SK-N-SH (cell line): ENCODE measurements at regions not wholly inside any gene's neighbourhood (a gene's known extent, or its start where the extent isn't known, plus 50 kb on each side); places are given as distances from the start of the nearest gene placed in this dataset.

Experiments used
- CTCF ChIA-PET: fragments of 300-600, 350-600 bp; formaldehyde crosslinking; extraction: SDS; loops from one replicate; lab custom pipeline; 2021; lab: Yijun Ruan, JAX
- POLR2A ChIA-PET: fragments of 350-600 bp; sonication (Branson Sonifier 250); formaldehyde crosslinking; extraction: SDS; loops from one replicate; lab custom pipeline; 2020; ENCODE audit warnings: antibody characterized with exemption, inconsistent platforms; lab: Yijun Ruan, JAX
- DNase-seq: peaks from one replicate; pipeline ENCODE4 v3.0.0; 2012
- H2AFZ ChIP-seq: fragments of 200-600 bp; sonication (generic); 2 replicates; pipeline ENCODE4 v1.8.1; 2016; ENCODE audit warnings: antibody characterized with exemption, mild to moderate bottlenecking, low read depth
- H3F3A ChIP-seq: fragments of 200-600 bp; sonication (generic); replicated peaks from 2 replicates; pipeline ENCODE3; 2016; ENCODE audit warnings: antibody characterized with exemption, mild to moderate bottlenecking; ENCODE audit not compliant: insufficient read depth
- H3K27ac ChIP-seq, 2 experiments: fragments of 200-500 bp in 1 of 2; fragments of 200-600 bp in 1 of 2; sonication (Bioruptor generic) in 1 of 2; sonication (generic), shearing (Covaris generic) in 1 of 2; 2 replicates each; pipeline versions ENCODE4 v1.5.1 to v1.6.1; 2014 to 2016; ENCODE audit warnings: low read depth in 2 of 2, inconsistent platforms in 1 of 2, low read length in 1 of 2, mild to moderate bottlenecking in 1 of 2, mixed read lengths in 1 of 2
- H3K27me3 ChIP-seq: fragments of 200-600 bp; sonication (generic), shearing (Covaris generic); 2 replicates; pipeline ENCODE4 v1.6.1; 2016; ENCODE audit warnings: mixed run types; ENCODE audit not compliant: insufficient read depth
- H3K36me3 ChIP-seq, 2 experiments: fragments of 200-500 bp in 1 of 2; fragments of 200-600 bp in 1 of 2; sonication (Bioruptor generic) in 1 of 2; sonication (generic) in 1 of 2; replicated peaks in 1 of 2; 2 replicates each; pipeline versions ENCODE3 to v1.5.1; 2014 to 2016; ENCODE audit warnings: low read length in 1 of 2, mild to moderate bottlenecking in 1 of 2; ENCODE audit not compliant: insufficient read depth in 2 of 2, control insufficient read depth in 1 of 2
- H3K4me1 ChIP-seq, 2 experiments: fragments of 200-500 bp in 1 of 2; fragments of 200-600 bp in 1 of 2; sonication (Bioruptor generic) in 1 of 2; sonication (generic), shearing (Covaris generic) in 1 of 2; 2 replicates each; pipeline versions ENCODE4 v1.5.1 to v1.6.1; 2014 to 2016; ENCODE audit warnings: low read depth in 1 of 2, low read length in 1 of 2, mixed run types in 1 of 2; ENCODE audit not compliant: insufficient read depth in 2 of 2, control insufficient read depth in 1 of 2
- H3K4me2 ChIP-seq: fragments of 200-600 bp; sonication (generic), shearing (Covaris generic); 2 replicates; pipeline ENCODE4 v1.6.1; 2017; ENCODE audit warnings: mixed run types
- H3K4me3 ChIP-seq, 2 experiments: fragments of 200-500 bp in 1 of 2; fragments of 200-600 bp in 1 of 2; sonication (Bioruptor generic) in 1 of 2; sonication (generic), shearing (Covaris generic) in 1 of 2; 2 replicates each; pipeline versions ENCODE4 v1.5.1 to v1.8.1; 2014 to 2016; ENCODE audit warnings: low read depth in 2 of 2, inconsistent platforms in 1 of 2, low read length in 1 of 2, mild to moderate bottlenecking in 1 of 2, mixed read lengths in 1 of 2, moderate library complexity in 1 of 2
- H3K79me2 ChIP-seq: fragments of 200-600 bp; sonication (generic); 2 replicates; pipeline ENCODE4 v1.8.1; 2017; ENCODE audit warnings: mild to moderate bottlenecking; ENCODE audit not compliant: insufficient read depth
- H3K9ac ChIP-seq: fragments of 200-600 bp; sonication (generic); 2 replicates; pipeline ENCODE4 v1.6.1; 2017; ENCODE audit warnings: mixed run types
- H3K9me2 ChIP-seq: fragments of 200-600 bp; sonication (generic); 2 replicates; pipeline ENCODE4 v1.6.1; 2017; ENCODE audit warnings: mixed run types
- H3K9me3 ChIP-seq: fragments of 200-600 bp; sonication (generic); 2 replicates; pipeline ENCODE4 v1.6.1; 2017; ENCODE audit warnings: mixed run types, mild to moderate bottlenecking, moderate library complexity
- H4K20me1 ChIP-seq: fragments of 200-600 bp; sonication (generic); 2 replicates; pipeline ENCODE4 v1.6.1; 2017; ENCODE audit warnings: mild to moderate bottlenecking, mixed run types; ENCODE audit not compliant: insufficient read depth
- CHD2 ChIP-seq: fragments of 150-350 bp; IDR thresholded peaks from 2 replicates; pipeline ENCODE4 v1.6.1; 2018; ENCODE audit warnings: low read length; ENCODE audit not compliant: partially characterized antibody
- ELF1 ChIP-seq: IDR thresholded peaks from 2 replicates; pipeline ENCODE4 v1.4.0; 2012
- FOSL2 ChIP-seq: IDR thresholded peaks from 2 replicates; pipeline ENCODE4 v1.4.0; 2012; ENCODE audit warnings: low read depth, mild to moderate bottlenecking, moderate library complexity, borderline replicate concordance
- IRF3 ChIP-seq: fragments of 150-350 bp; IDR thresholded peaks from 2 replicates; pipeline ENCODE4 v1.6.1; 2016; ENCODE audit warnings: mild to moderate bottlenecking, low read depth, low read length
- JUND ChIP-seq: IDR thresholded peaks from 2 replicates; pipeline ENCODE4 v1.4.0; 2012
- MEF2A ChIP-seq: IDR thresholded peaks from 2 replicates; pipeline ENCODE4 v1.4.0; 2012; ENCODE audit warnings: low read depth, borderline replicate concordance
- MXI1 ChIP-seq: IDR thresholded peaks from 2 replicates; pipeline ENCODE4 v1.6.1; 2012; ENCODE audit warnings: mild to moderate bottlenecking, low read depth, low read length, improper control_type of control experiment
- NRF1 ChIP-seq: IDR thresholded peaks from 2 replicates; pipeline ENCODE4 v1.6.1; 2012; ENCODE audit warnings: low read depth, mild to moderate bottlenecking, low read length
- PBX3 ChIP-seq: IDR thresholded peaks from 2 replicates; pipeline ENCODE4; 2012
- RAD21 ChIP-seq: IDR thresholded peaks from 2 replicates; pipeline ENCODE4 v1.6.1; 2012; ENCODE audit warnings: mild to moderate bottlenecking, low read length
- REST ChIP-seq: IDR thresholded peaks from 2 replicates; pipeline ENCODE4 v1.6.1; 2012; ENCODE audit warnings: mild to moderate bottlenecking, low read depth, low read length, moderate library complexity
- RXRA ChIP-seq: IDR thresholded peaks from 2 replicates; pipeline ENCODE4 v1.4.0; 2012; ENCODE audit warnings: low read depth, mild to moderate bottlenecking, borderline replicate concordance
- SMC3 ChIP-seq: IDR thresholded peaks from 2 replicates; pipeline ENCODE4 v1.6.1; 2012; ENCODE audit warnings: low read depth, low read length, improper control_type of control experiment
- TAF1 ChIP-seq: IDR thresholded peaks from 2 replicates; pipeline ENCODE4 v1.6.1; 2012; ENCODE audit warnings: low read depth, mild to moderate bottlenecking, low read length, moderate library complexity, borderline replicate concordance
- TCF12 ChIP-seq: IDR thresholded peaks from 2 replicates; pipeline ENCODE4 v1.4.0; 2012
- TEAD4 ChIP-seq: IDR thresholded peaks from 2 replicates; pipeline ENCODE4 v1.4.0; 2012; ENCODE audit warnings: mild to moderate bottlenecking, borderline replicate concordance; ENCODE audit not compliant: insufficient read depth
- USF1 ChIP-seq: IDR thresholded peaks from 2 replicates; pipeline ENCODE4 v1.4.0; 2012; ENCODE audit warnings: low read depth, borderline replicate concordance
- USF2 ChIP-seq: fragments of 150-350 bp; IDR thresholded peaks from 2 replicates; pipeline ENCODE4 v1.6.1; 2017; ENCODE audit warnings: antibody characterized with exemption, low read length, low read depth, borderline replicate concordance
- ZBTB33 ChIP-seq: IDR thresholded peaks from 2 replicates; pipeline ENCODE4 v1.4.0; 2012; ENCODE audit warnings: low read depth, borderline replicate concordance
- WGBS: methylation state at CpG from one replicate; pipeline ENCODE4 v1.1.6; 2017; ENCODE audit warnings: low lambda C conversion rate; 5-methylcytosine and 5-hydroxymethylcytosine counted together

GRCh38 chr16:7853197-7853596, 520.6 kb downstream of the RBFOX1 start:
- Histone ChIP-seq H3K4me1 (no peaks in the 10 kb centered on the region), H3K9me2 (no peaks in the 10 kb centered on the region), H3K27ac (no peak overlapping the region), H3F3A (no peaks in the 10 kb centered on the region), H3K79me2 (no peaks in the 10 kb centered on the region), H4K20me1 (no peaks in the 10 kb centered on the region), H3K4me2 (no peak overlapping the region), H3K36me3 (no peaks in the 10 kb centered on the region), H3K27me3 (no peaks in the 10 kb centered on the region), H2AFZ (no peak overlapping the region), H3K9ac (no peak overlapping the region), H3K9me3 (no peaks in the 10 kb centered on the region), H3K4me3 (no peak overlapping the region)
- ChIA-PET CTCF (no interaction called here), POLR2A (no interaction called here)
- DNase-seq: no peak
- 2% methylated on average over 3 of the region's 3 CpGs for WGBS
- TF ChIP-seq USF1 (no peak), FOSL2 (no peak), ELF1 (no peak), ZBTB33 (no peak), RXRA (no peak), TAF1 (no peak), IRF3 (no peak), JUND (no peak), MXI1 (no peak), TCF12 (no peak), MEF2A (no peak), USF2 (no peak), PBX3 (no peak), CHD2 (no peak), NRF1 (no peak), REST (no peak), RAD21 (no peak), SMC3 (no peak), TEAD4 (no peak)
